ENCODE measurements at regions not wholly inside any gene's neighbourhood (a gene's known extent, or its start where the extent isn't known, plus 50 kb on each side); places are given as distances from the start of the nearest gene placed in this dataset.

GRCh38 chr12:67877727-67878126, 111.5 kb upstream of the IFNG-AS1 start:
- ChIA-PET CTCF (no interaction called here), POLR2A (no interaction called here)
- Histone ChIP-seq H3K4me2 (no peak overlapping the region), H3K4me1 (no peaks in the 10 kb centered on the region), H3K27ac (no peak overlapping the region), H3K9me3 (no peaks in the 10 kb centered on the region), H3K4me3 (no peak overlapping the region)
- 74% methylated on average over 3 of the region's 3 CpGs for WGBS (ENCODE audit: missing lambda C conversion rate)
- FAIRE-seq (no peak), ATAC-seq (no peak), DNase-seq (ENCODE audit: low read depth in 1 of 2, low spot score in 1 of 2) (no peak)
- TF ChIP-seq FOSB (CRISPR knock-in tag; IDR thresholded peaks at IDR 0.05) (no peak), FOXS1 (CRISPR knock-in tag; IDR thresholded peaks at IDR 0.05) (no peak), BHLHE40 (IDR thresholded peaks at IDR 0.05; ENCODE audit: low read depth, low read length) (no peak), MAFK (IDR thresholded peaks at IDR 0.05; ENCODE audit: partially characterized antibody) (no peak), HOXA7 (CRISPR knock-in tag; IDR thresholded peaks at IDR 0.05) (no peak), GATA3 (IDR thresholded peaks at IDR 0.05; ENCODE audit: borderline replicate concordance) (no peak), ZNF302 (CRISPR knock-in tag; IDR thresholded peaks at IDR 0.05) (no peak), CBX2 (IDR thresholded peaks at IDR 0.05; ENCODE audit: borderline replicate concordance, low read depth) (no peak), MYC (IDR thresholded peaks at IDR 0.05; ENCODE audit: borderline replicate concordance, low read length) (no peak), EHF (CRISPR knock-in tag; IDR thresholded peaks at IDR 0.05) (no peak), ESRRA (IDR thresholded peaks at IDR 0.05; ENCODE audit: borderline replicate concordance, low read length) (no peak), CHD4 (IDR thresholded peaks at IDR 0.05; ENCODE audit: borderline replicate concordance) (no peak), HMGXB4 (CRISPR knock-in tag; IDR thresholded peaks at IDR 0.05; ENCODE audit: borderline replicate concordance) (no peak), KDM1A (IDR thresholded peaks at IDR 0.05; ENCODE audit: low read depth) (no peak), NPAS2 (CRISPR knock-in tag; IDR thresholded peaks at IDR 0.05; ENCODE audit: borderline replicate concordance) (no peak), FOSL2 (IDR thresholded peaks at IDR 0.05) (no peak), FOSL2 (CRISPR knock-in tag; IDR thresholded peaks at IDR 0.05) (no peak), E2F6 (IDR thresholded peaks at IDR 0.05; ENCODE audit: borderline replicate concordance, low read depth) (no peak), ZSCAN20 (CRISPR knock-in tag; IDR thresholded peaks at IDR 0.05) (no peak)

GRCh38 chr12:67879937-67880336, 109.3 kb upstream of the IFNG-AS1 start:
- no peak overlapping the region for H3K4me3 ChIP-seq
- H3K27ac ChIP-seq, result no peak overlapping the region
- TF ChIP-seq JUN (IDR thresholded peaks at IDR 0.05) (no peak), KDM5A (IDR thresholded peaks at IDR 0.05) (no peak), KDM1A (IDR thresholded peaks at IDR 0.05; ENCODE audit: low read depth) (no peak), FOSL2 (IDR thresholded peaks at IDR 0.05) (no peak), FOSL2 (CRISPR knock-in tag; IDR thresholded peaks at IDR 0.05) (no peak)
- H3K4me2 ChIP-seq, result no peak overlapping the region
- FAIRE-seq (no peak), ATAC-seq (no peak), DNase-seq (ENCODE audit: low read depth in 1 of 2, low spot score in 1 of 2) (no peak)
- WGBS (ENCODE audit: missing lambda C conversion rate), result 59% methylated on average over 5 of the region's 5 CpGs
- no peaks in the 10 kb centered on the region for H3K4me1 ChIP-seq
- no peaks in the 10 kb centered on the region for H3K9me3 ChIP-seq
- ChIA-PET POLR2A (no interaction called here), CTCF (no interaction called here)

GRCh38 chr12:67881565-67881964, 107.7 kb upstream of the IFNG-AS1 start:
- no peak for FAIRE-seq
- H3K4me2 ChIP-seq, result no peak overlapping the region
- WGBS (ENCODE audit: missing lambda C conversion rate), result 51% methylated on average over 2 of the region's 2 CpGs
- ChIA-PET CTCF (no interaction called here), POLR2A (no interaction called here)
- no peak for ATAC-seq
- TF ChIP-seq CBX2 (IDR thresholded peaks at IDR 0.05; ENCODE audit: borderline replicate concordance, low read depth), result no peak
- TF ChIP-seq RCOR1 (IDR thresholded peaks at IDR 0.05; ENCODE audit: low read depth, low read length), result no peak
- TF ChIP-seq HEYL (CRISPR knock-in tag; IDR thresholded peaks at IDR 0.05), result no peak
- no peak for TF ChIP-seq CHD2 (IDR thresholded peaks at IDR 0.05; ENCODE audit: low read length, partially characterized antibody)
- no peak for TF ChIP-seq KDM5A (IDR thresholded peaks at IDR 0.05)
- no peak for TF ChIP-seq HOXB5 (CRISPR knock-in tag; IDR thresholded peaks at IDR 0.05)
- TF ChIP-seq CEBPB (IDR thresholded peaks at IDR 0.05), result no peak
- TF ChIP-seq SMC3 (IDR thresholded peaks at IDR 0.05), result no peak
- H3K9me3 ChIP-seq, result no peaks in the 10 kb centered on the region
- no peaks in the 10 kb centered on the region for H3K4me1 ChIP-seq
- no peak overlapping the region for H3K4me3 ChIP-seq
- H3K27ac ChIP-seq, result no peak overlapping the region
- DNase-seq (ENCODE audit: low read depth in 1 of 2, low spot score in 1 of 2), result no peak

All from A549 (cell line).